ENCODE measurements at regions not wholly inside any gene's neighbourhood (a gene's known extent, or its start where the extent isn't known, plus 50 kb on each side); places are given as distances from the start of the nearest gene placed in this dataset.
"Not testable (repeated sequence)": the region's sequence is repeated elsewhere in the genome, so short reads cannot be mapped to it uniquely, and the experiment has no call there.

DNA sequence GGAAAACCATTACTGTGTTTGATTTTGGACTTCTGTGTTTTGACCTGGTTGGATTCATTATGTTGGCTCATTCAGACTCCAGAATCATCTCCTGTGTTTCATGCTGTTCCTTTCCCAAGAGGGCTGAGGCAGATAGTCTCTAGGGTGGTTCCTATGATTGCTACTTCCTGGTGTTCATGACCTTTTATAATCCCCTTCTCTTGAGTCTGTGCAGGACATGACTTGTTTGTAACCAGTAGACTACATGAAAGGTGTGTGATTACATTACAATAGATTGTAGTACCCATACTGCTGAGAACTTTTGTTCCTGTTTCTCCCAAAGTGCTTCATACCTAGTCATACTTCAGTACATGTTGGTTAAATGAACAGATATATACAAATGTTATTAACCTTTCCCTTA lies 700.6 kb downstream of the METTL15 start:
- DNase-seq (ENCODE audit: low spot score) = no peak

DNA sequence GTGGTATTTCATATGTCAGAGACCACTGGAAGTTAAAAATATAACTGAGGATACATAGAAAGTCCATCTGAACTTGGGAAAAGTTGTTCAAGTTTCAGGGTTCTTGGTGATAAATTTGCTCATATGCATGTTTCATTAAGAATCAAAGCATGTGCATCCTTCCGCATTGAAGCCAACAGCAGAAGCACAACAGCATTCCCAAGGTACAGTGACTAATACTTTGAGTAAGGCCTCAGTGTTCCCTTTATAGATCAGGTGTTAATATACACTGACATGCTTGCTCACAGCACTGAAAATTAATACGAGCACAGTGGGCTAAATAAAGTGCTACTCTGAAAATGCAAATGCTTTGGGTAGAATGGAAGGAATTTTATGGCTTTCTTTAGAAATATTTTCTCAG lies 691.1 kb downstream of the METTL15 start:
- DNase-seq (ENCODE audit: low spot score) = no peak

- no peak for DNase-seq (ENCODE audit: low spot score)
These were observed 690.1 kb downstream of the METTL15 start for GRCh38 chr11:28798286-28798685.

DNA sequence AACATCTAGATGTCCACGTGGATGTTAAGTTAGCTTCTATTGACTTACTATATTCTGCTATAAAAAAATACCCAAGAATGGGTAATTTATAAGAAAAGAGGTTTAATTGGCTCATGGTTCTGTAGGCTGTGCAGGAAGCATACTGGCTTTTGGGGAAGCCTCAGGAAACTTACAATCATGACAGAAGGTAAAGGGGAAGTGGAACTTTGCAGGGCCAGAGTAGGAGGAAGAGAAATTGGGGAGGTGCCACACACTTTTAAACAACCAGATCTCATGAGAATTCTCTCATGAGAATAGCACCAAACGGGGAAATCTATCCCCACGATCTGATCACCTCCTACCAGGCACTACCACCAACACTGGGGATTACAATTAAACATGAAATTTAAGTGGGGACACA lies 689.3 kb downstream of the METTL15 start:
- DNase-seq (ENCODE audit: low spot score) = no peak

DNA sequence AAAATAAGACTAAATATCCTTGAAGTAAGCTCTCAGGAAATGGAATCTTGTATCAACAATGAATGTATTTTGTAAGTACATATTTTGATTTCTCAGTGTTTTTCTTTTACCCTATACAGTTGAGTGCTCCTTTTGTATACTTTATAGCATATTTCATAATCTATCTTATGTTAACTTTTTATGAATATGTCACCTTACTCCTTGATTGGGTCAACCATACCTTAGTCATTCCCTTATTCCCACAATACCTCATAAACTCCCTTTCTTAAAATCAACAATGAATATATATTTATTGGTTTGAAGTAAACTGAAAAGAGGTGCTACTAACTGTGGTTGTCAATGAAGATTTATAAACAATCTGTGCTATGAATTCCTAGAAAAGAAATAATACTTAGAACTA lies 686.2 kb downstream of the METTL15 start:
- DNase-seq (ENCODE audit: low spot score) = no peak

GRCh38 chr11:28793282-28793738 lies 685.1 kb downstream of the METTL15 start:
- peak; percentile 37 for DNase-seq (ENCODE audit: low spot score)

- no peak for DNase-seq (ENCODE audit: low spot score)
These were observed 684.7 kb downstream of the METTL15 start for GRCh38 chr11:28792856-28793255.

DNA sequence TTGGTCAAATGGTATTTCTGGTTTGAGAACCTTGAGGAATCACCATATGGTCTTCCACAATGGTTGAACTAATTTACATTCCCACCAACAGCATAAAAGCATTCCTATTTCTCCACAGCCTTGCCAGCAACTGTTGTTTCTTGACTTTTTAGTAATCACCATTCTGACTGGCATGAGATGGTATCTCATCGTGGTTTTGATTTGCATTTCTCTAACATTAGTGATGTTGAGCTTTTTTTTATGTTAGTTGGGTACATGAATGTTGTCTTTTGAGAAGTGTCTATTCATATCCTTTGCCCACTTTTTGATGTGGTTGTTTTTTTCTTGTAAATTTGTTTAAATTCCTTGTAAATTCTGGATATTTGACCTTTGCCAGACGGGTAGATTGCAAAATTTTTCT lies 679.7 kb downstream of the METTL15 start:
- DNase-seq (ENCODE audit: low spot score) = not testable (repeated sequence)

DNA sequence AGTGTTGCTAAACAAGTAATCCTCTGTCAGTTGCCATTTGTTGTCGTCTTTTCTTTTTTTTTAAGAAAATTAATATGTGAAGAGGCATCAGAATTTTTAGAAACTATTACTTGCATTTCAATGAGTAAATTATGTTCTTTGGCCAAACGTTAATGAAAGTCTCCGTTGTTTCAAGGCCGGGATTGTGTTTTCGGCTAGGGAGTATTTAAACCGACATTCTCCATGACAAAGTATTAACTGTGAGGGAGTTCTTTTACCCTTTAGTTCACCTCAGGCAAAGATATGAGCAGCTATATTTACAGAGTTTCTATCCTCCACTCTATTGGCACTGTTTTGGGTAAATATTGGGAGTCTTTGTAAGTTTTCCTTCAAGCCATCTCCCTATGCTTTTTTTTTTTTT lies 668.9 kb downstream of the METTL15 start:
- DNase-seq (ENCODE audit: low spot score) = no peak

DNA sequence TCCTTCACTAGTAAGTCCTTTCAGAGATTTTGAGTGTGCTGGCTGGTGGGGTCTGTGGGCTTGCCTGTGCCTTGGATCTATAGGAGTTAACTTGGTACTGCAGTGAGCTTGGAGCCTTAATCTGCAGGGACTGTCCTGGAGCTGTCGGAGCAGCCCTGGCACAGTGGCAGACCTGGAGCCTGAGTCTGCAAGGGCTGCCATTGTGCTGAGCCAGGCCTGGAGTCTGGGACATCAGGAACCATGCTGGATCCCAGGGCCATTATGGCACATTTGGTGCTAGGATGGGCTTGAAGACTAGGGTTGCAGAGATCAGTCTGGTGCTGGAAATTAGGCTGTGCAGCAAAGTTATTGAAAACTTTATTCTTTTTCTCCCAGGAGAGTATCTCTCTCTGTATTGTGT lies 665.4 kb downstream of the METTL15 start:
- no peak for DNase-seq (ENCODE audit: low spot score)

DNA sequence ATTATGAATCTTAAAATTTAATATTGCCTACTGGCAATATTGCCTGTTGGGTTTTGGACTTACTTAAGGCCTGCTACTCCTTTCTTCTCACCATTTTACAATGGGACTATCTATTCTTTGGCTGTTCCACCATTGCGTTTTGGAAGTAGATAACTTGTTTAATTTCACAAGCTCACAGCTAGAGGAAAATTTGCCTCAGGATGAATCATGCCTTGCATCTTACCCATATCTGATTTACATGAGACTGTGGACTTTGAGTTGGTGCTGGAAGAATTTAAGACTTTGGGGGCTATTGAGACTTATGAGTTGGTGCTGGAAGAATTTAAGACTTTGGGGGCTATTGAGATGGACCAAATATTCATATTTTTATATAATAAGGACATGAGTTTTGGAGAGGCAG lies 662.6 kb downstream of the METTL15 start:
- DNase-seq (ENCODE audit: low spot score) = no peak

DNA sequence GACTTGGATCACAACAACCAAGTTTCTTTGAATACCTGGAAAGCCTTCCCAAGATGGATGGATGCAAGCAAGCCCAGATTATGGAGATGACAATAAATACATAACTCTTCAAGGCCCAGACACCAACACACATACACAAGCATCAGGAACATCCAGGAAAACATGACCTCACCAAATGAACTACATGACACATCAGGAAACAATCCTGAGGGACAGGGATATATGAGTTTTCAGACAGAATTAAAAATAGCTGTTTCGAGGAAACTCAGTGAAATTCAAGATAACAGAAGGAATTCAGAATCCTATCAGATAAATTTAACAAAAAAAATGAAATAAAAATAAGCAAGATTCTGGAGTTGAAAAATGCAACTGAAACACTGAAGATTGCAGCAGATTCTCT lies 659.4 kb downstream of the METTL15 start:
- DNase-seq (ENCODE audit: low spot score) = no peak

DNA sequence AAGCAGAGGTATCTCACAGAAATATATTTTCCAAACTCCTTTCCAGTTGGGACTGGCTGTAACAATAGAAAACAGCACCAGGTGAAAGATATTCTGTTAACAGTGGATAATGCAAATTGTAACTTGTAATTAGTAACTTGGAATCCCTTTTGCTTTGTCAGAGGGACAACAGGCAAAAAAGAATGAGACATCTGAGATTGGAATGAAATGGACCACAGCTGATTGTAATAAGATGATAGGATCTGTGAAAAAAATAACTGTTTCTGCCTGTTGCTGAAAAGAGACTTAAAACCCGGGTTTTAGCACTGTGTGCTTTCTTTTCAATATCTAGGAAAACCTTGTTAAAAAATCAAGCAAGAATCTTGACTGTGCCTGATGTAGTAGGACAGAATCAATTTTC lies 655.7 kb downstream of the METTL15 start:
- DNase-seq (ENCODE audit: low spot score) = no peak

GRCh38 chr11:28763151-28763550 lies 655.0 kb downstream of the METTL15 start:
- no peak for DNase-seq (ENCODE audit: low spot score)

DNA sequence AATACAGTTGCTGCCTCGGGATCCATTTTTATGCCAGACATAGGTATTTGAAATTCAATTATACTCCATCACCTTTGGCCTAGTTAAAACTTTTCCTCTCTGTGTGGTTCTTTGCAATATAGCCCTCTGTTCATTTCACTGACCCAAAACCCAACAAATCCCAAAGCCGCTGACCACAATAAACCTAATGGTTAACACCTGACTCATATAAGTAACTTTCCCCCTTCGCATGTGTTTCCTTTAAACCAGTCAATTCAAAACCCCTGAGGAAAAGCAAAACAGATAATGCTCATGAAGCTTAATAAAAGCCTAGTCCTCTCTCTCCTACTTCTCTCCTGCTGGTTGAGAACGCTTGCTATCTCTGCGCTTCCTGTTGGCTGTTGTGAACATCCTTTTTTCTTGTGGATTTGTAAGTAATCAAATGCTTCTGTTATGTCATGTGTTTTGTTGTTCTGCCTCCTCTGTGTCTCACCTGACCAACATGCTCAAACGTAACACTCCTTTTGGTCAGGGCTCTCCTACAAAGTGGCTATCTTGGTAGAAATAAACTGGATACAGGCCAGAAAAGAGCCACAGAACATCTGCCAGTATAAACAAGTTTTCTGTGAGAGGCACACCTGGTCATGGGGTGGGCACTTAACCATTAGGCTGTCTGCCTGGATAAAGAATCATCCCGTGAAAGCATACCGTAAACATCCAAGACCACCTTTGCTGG lies 652.6 kb downstream of the METTL15 start:
- DNase-seq (ENCODE audit: low spot score) = no peak

- DNase-seq (ENCODE audit: low spot score) = peak; percentile 43
These were observed 651.1 kb downstream of the METTL15 start for GRCh38 chr11:28759311-28759710.

GRCh38 chr11:28757725-28758515 lies 649.7 kb downstream of the METTL15 start:
- no peak for DNase-seq (ENCODE audit: low spot score)

- DNase-seq (ENCODE audit: low spot score) = no peak
These were observed 648.8 kb downstream of the METTL15 start for GRCh38 chr11:28756977-28757376.

DNA sequence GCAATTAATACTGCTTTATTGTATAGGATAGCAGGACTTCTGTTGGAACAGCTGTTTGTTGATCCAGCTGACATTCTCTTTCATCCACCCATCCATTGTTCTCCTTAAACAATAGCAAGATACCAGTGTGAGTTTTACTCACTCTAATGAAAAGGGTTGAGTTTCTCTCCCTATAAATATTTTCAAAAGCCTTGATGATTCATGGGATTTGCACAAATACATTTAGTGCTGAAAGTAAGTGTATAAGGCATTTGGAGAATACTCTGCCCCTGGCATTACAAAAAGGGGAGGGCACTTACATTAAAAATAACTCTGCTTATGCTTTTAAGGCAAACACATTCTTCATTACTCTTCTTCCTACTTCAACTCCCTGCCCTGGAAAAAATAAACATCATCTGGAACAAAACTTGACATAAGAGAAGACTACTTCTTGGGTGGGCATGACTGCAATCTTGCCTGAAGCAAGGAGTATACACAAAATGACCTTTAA lies 634.9 kb downstream of the METTL15 start:
- no peak for DNase-seq (ENCODE audit: low spot score)

DNA sequence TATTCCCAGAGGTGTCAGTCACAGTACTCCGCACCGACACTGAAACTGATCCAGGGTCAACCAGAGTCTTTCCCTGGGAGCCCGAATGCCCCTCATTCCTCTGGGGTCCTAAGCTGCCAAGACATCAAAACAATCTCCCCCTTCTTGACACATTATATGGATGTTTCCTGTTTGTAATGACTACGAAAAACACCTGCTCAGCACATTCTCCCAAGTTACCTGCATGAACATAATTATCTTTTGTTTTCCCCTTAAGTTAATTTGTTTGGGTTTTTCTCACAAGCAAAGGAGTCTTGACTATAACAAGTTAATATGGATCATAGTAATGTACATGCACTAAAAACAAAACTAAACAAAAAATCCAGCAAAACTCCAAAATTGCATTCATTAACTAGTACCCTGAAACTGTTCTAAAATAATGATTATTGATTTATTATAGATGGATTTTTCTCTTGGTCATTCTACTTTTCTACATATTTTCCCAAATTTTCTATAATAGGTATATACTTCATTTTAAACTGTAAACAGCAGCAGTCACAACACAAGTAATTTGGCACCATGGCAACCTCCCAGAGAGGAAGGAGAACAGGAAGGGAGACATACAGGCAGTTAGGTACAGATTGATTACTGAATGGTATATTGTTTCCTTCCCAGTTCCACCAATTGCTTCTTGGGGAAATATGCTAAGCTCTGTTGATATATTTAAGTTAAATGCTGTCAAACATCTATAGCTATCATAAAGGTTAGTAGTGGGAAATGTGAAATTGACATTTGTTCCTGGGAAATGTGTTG lies 631.5 kb downstream of the METTL15 start:
- DNase-seq (ENCODE audit: low spot score) = no peak

DNA sequence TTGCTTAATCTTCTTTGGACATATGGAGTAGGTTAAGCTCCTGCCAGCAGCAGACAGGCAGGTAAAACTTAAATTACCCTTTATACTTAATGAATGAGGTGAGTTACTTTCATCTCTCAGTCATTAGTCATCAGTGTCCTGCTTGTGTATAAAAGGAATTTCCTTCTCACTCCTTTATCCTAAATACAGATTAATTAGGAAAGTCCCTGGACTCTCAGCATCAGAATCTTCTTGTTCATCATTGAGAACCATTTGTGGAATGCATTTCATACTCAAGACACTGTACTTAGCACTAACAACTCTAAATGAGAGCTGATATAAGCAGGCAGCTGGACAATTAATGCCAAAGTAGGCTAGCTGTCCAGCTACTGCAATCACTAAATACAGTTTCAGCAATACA lies 630.4 kb downstream of the METTL15 start:
- no peak for DNase-seq (ENCODE audit: low spot score)

- DNase-seq (ENCODE audit: low spot score) = no peak
These were observed 628.1 kb downstream of the METTL15 start for GRCh38 chr11:28736256-28736655.

- no peak for DNase-seq (ENCODE audit: low spot score)
These were observed 627.3 kb downstream of the METTL15 start for GRCh38 chr11:28735511-28735910.
